Nephron progenitor cell (in vitro differentiated cells): ENCODE measurements at regions not wholly inside any gene's neighbourhood (a gene's known extent, or its start where the extent isn't known, plus 50 kb on each side); places are given as distances from the start of the nearest gene placed in this dataset.

Experiments
- DNase-seq: peaks from one replicate; pipeline ENCODE4 v3.0.0; 2021
- H3K27ac Mint-ChIP-seq: 2 replicates; pipeline ENCODE4 v1.8.0; 2021; ENCODE audit warnings: mild to moderate bottlenecking, moderate library complexity, mixed read lengths
- H3K27me3 Mint-ChIP-seq: 2 replicates; pipeline ENCODE4 v1.8.0; 2021; ENCODE audit warnings: mild to moderate bottlenecking, low read depth, mixed read lengths; ENCODE audit not compliant: poor library complexity
- H3K36me3 Mint-ChIP-seq: 2 replicates; pipeline ENCODE4 v1.8.0; 2021; ENCODE audit warnings: low read depth, mixed read lengths
- H3K4me1 Mint-ChIP-seq: 2 replicates; pipeline ENCODE4 v1.8.0; 2021; ENCODE audit warnings: mixed read lengths
- H3K4me3 Mint-ChIP-seq: 2 replicates; pipeline ENCODE4 v1.8.0; 2021; ENCODE audit warnings: mild to moderate bottlenecking, moderate library complexity, mixed read lengths
- H3K9me3 Mint-ChIP-seq: 2 replicates; pipeline ENCODE4 v1.8.0; 2021; ENCODE audit warnings: mild to moderate bottlenecking, moderate library complexity, mixed read lengths
- CTCF ChIP-seq: fragments of 200-600 bp; sonication (generic); IDR thresholded peaks from 2 replicates; pipeline ENCODE4 v1.5.0; 2021; ENCODE audit warnings: antibody characterized with exemption

DNA sequence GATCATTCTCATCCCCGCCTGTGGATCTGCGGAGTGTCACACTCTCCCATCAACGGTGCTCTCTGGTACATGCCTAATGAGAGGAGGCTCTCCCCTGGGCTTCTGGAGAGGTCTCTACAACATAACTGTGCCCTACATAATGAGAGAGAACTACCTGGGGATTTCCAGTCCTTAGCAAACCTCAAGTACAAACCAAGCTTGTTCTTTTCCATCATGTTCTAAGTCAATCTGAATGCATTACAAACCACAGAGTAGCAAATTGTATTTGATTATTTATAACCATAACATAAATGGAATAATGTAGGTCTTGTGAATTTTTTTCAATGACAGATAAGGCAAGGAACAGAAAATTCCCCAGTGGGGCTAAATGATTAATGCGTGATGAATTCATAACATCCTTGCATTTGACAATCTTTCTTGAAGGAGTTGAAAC, 412.4 kb upstream of the NRP1 start:
- Mint-ChIP-seq H3K27ac (no peak overlapping the region), H3K36me3 (no peaks in the 10 kb centered on the region), H3K4me1 (no peaks in the 10 kb centered on the region), H3K27me3 (peaks cover 10% of the 10 kb centered on the region), H3K9me3 (no peaks in the 10 kb centered on the region), H3K4me3 (no peak overlapping the region)
- DNase-seq, result no peak
- TF ChIP-seq CTCF, result no peak

DNA sequence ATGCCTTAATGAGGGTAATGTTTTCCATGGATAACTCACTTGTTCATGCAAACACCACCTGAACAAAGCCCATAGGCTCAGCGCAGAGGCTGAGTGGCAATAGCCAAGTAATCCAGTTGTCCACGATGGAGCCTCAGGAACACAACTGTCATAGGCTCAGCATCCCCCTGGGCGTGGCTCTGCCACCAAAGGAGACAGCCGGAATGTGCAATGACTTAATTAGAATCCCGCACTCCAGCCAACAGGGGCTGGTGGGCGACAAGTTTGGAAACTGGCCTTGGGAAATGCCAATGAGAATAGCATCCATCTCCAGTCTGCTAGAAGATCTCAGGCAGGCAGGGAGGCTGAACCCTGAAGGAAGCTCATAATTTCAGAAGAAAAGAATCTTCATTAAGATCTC, 411.7 kb upstream of the NRP1 start:
- DNase-seq, result no peak
- Mint-ChIP-seq H3K4me3 (no peak overlapping the region), H3K36me3 (no peaks in the 10 kb centered on the region), H3K27ac (no peak overlapping the region), H3K4me1 (no peaks in the 10 kb centered on the region), H3K9me3 (peaks cover 4% of the 10 kb centered on the region), H3K27me3 (peaks cover 10% of the 10 kb centered on the region)
- no peak for TF ChIP-seq CTCF

- Mint-ChIP-seq H3K27me3 (peaks cover 10% of the 10 kb centered on the region), H3K36me3 (no peaks in the 10 kb centered on the region), H3K4me1 (no peaks in the 10 kb centered on the region), H3K9me3 (peaks cover 11% of the 10 kb centered on the region), H3K4me3 (no peak overlapping the region), H3K27ac (no peak overlapping the region)
- TF ChIP-seq CTCF, result no peak
- DNase-seq, result no peak
Observed at GRCh38 chr10:33743429-33743857, 409.0 kb upstream of the NRP1 start.

- no peaks in the 10 kb centered on the region for H3K27me3 Mint-ChIP-seq
- no peak overlapping the region for H3K4me3 Mint-ChIP-seq
- peaks cover 31% of the 10 kb centered on the region for H3K4me1 Mint-ChIP-seq
- H3K36me3 Mint-ChIP-seq, result no peaks in the 10 kb centered on the region
- no peak for DNase-seq
- no peak for TF ChIP-seq CTCF
- H3K27ac Mint-ChIP-seq, result no peak overlapping the region
- H3K9me3 Mint-ChIP-seq, result peaks cover 11% of the 10 kb centered on the region
Observed at GRCh38 chr10:33739031-33739430, 404.6 kb upstream of the NRP1 start.

- H3K4me3 Mint-ChIP-seq, result no peak overlapping the region
- DNase-seq, result no peak
Observed at GRCh38 chr10:33735464-33735923, 401.0 kb upstream of the NRP1 start.

More at GRCh38 chr10:33735464-33735923, 401.0 kb upstream of the NRP1 start:
- H3K27ac Mint-ChIP-seq, result peak overlapping the region; percentile 74
- H3K9me3 Mint-ChIP-seq, result peaks cover 4% of the 10 kb centered on the region
- peaks cover 45% of the 10 kb centered on the region for H3K4me1 Mint-ChIP-seq
- no peaks in the 10 kb centered on the region for H3K36me3 Mint-ChIP-seq
- no peaks in the 10 kb centered on the region for H3K27me3 Mint-ChIP-seq
- no peak for TF ChIP-seq CTCF
